NCI-H446 (cell line): ENCODE measurements at regions not wholly inside any gene's neighbourhood (a gene's known extent, or its start where the extent isn't known, plus 50 kb on each side); places are given as distances from the start of the nearest gene placed in this dataset.
A peak's percentile ranks its signal among the peaks of the same experiment; 100 is the strongest.

ENCODE experiments used
- DNase-seq, 2 experiments: peaks; one replicate each; lab custom pipeline; 2025; lab: John Stamatoyannopoulos, UW

DNA sequence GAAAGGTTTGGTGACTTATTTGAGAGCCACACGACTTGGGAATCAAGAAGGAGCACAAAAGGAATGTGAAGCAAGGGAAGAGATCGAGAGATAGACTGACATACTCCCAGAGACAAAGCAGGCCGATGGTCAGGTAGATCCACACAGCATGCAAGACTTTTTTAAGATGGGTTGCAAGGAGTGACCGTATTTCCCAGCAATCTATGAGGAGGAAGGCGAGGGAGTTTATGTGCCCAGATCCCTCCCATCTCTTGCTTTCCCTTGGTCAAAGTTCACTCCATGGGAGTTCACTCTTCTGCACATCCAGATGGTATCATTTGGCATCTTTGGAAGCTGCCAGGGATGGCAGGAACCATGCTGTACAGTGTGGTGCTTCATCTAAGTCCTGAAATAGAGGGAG is 148.9 kb downstream of the RMI1 start:
- DNase-seq, result no peak

DNA sequence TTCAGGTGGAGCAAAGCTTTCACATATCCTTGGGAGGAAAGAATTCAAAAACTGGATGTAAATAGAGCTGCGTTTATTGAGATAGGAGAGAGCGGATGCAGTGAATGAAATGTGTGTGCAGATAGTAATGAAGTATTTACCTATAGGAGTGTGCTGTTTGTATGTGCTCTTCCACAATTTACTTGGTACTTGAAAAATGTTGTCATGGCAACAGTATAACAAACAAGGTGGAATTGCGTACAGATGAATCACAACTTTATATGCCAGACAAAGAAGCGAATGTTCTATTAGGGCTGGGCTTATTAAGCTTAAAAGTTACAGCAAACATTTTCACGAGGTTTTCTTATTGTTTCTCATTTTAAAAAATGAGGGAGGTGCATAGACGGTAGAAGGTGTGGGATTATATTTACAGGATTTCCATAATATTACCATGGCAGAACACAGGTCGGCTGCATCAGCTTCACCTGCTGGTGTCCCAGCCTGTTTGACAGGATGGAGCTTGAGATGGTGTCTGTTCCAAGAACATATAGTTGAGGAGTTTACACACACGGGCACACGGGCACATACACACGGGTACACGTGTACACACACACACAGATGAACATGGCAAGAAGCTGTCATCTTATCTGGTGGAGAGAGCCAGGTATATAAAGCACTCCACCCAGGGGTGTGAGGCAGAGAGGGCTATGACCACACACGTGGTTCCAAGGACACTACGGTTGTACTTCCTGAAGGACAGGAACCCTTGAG is 155.7 kb downstream of the RMI1 start:
- no peak for DNase-seq

DNA sequence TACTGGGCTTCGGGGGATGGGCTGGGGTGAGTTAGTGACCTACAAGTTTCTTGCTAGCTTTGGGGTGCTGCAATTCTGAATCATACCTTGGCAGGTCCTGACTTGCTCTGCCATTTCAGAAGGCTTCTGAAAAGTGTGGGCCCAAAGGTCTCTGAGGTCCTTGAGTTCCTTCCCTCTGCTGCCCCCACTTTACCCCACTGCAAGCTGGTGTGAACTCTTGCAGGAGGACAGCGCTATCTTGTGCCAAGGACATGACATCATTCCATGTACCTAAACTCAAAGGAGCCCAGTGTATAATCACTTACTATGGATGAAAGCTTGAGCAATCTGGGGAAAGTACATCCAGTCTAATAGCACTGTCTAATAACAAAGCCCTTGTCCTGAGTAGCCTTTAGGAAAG is 157.4 kb downstream of the RMI1 start:
- no peak for DNase-seq

DNA sequence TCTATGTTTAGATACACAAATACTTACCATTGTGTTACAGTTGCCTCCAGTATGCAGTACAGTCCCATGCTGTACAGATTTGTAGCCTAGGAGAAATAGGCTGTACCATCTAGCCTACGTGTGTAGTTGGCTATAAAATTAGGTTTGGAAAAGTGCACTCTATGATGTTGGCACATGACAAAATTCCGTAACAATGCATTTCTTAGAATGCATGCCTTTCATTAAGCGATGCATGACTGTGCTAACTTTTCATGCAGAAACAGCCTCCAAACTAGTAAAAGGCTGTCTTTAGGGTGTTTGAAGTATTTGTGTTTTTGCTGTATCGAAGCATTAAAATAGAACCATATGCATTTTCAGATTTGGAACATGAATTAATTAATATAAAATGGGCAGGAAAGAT is 157.9 kb downstream of the RMI1 start:
- no peak for DNase-seq

DNA sequence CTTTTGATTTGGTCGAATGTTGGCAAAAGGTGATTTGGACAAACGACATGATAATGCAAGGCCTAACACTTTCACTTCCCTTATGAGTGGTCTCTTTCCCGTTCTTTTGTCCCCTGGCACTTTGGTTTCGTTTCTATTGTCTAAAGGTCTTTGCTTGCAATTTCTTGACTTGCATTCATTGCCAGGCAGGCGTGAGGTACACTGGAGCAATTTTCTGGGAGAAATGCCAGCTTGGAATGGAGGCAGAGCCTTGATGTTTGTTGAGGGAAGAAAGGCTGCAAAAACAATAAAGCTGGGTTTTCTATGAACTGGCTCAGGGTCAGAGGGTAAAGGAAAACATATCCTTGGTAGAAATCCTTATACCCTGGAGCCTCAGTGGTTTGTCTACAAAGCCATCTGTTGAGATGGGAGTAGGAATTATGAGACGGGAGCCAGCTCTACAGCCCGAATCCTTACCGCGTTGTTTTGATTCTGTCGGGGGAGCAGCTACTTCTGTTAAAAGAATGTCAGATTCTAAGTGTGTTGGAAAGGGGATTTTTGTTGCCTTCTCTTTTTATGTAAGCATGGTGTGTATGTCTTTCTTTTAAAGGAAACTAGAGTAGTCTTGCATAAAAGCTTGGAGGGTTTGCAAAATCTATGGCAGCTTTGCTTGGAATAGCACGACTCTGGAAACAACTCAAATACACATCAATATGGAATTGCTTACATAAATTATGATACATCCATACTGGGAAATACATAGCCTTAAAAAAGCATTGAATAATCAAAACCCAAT is 158.9 kb downstream of the RMI1 start:
- DNase-seq, result peak in 1 of 2 experiments; percentile 37

DNA sequence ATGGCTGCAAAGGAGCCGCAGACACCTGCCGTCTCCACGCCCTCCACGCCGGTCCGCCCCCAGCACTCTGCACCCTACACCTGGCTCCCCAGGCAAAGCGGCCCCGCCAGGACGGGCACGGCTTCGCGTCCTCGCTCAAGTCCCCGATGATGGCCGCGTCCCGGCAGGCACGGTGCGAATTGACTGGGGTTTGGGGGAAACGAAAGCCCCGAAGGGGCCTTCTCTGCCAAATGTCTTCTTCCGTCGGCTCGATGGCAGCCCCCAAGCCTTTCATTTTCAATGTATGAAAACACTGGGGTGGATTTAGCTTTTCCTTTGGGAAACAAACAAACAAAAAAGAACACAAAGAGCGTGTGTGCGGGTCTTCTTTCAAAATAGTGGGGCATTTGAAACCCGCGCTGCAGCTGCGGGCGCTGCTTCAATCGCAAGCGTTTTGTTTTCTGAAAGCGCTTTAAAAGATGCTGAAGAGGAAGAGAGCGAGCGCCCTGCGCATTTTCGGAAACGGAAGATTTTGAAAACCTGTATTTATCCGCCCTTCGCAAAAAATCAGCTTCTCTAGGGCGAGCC is 160.0 kb downstream of the RMI1 start:
- no peak for DNase-seq

DNA sequence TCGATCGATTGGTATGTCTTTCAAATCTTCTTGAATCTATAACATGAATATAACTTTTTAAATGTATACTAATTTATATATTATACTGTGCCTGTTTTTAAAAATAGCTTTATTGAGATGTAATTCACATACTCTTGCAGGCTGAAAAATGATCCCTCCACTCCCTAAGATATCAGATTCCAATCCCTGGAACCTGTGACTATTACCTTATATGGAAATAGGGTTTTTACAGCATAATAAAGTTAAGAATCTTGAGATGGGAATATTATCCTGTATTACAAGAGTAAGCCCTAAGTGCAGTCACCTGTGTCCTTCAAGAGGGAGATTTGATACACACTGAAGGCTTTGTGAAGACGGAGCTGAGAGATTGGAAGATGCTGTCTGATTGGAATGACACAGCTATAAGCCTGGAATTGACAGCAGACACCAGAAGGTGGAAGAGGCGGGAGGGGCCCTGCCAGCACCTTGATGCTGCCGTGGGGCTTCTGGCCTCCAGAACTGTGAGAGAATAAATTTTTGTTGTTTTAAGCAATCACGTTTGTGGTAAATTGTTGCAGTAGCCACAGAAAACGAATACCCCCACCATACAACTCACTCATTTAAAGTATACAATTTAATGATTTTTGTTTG is 161.3 kb downstream of the RMI1 start:
- no peak for DNase-seq

DNA sequence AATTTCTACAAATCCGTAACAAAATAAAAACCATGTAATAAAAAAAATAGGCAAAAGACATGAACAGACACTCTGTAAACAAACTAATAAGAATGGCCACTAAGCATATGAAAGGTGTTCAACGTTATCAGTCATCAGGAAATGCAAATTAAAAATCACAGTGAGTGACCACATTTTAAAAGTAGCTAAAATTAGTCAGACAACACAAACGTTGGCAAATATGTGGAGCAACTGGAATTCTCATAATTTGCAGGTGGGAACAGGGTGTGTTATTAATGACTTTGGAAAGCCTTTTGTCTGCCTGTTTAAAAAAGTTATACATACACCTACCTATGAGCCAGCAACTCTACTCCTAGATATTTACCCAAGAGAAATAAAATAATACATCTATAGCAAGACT is 164.4 kb downstream of the RMI1 start:
- no peak for DNase-seq

DNA sequence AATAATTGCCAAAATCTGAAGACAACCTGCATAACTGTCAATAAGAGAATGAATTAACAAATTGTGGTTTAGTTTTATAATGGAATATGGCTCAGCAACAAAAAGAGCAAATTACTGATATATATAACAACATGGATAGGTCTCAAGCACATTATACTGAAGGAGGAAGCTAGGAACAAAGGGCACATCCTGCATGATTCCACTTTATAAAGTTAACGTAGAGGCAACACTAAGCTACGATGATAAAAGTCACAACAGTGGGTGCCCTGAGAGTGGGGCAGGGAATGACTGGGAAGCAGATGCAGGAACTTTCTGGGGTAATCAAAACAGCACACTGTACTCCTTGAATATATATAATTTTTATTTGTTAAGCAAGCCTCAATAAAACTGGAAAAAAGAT is 165.2 kb downstream of the RMI1 start:
- DNase-seq, result no peak

DNA sequence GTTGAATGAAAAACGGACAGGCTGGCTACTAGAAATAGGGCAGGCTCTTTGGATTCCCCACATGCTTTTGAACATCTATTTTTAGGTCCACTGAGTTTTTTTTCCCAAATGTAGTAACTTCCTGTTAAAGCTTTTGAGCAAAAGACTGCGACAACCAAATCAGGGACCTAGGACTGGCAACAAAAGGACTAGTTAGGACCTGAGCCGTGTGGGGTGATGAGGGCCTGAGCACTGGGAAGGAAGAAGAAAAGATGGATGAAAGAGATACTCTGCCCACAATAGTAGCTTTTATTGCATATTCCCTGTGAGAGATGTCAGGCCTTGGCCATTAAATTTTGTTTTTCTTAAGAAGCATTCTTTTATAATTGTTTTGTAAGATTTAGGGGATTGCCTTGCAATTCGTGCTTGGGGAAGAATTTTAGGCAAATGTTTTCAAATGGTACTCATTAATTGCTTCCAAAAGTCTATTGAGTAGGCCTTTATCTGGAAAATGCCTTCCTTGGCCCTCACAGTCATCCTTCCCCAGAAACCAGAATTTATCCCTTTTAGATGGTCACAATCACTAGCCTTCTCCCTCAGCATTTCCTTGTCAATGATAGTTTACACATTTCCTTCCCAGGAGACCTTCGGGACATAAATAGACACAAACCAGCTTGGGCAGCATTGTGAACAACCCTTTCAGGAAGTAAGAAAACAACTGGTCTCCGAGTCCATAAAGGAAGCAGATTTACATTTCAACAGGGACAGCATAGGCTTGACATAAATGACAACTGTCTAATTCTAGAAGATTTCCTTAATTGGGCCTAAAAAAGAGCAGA is 166.5 kb downstream of the RMI1 start:
- no peak for DNase-seq

DNA sequence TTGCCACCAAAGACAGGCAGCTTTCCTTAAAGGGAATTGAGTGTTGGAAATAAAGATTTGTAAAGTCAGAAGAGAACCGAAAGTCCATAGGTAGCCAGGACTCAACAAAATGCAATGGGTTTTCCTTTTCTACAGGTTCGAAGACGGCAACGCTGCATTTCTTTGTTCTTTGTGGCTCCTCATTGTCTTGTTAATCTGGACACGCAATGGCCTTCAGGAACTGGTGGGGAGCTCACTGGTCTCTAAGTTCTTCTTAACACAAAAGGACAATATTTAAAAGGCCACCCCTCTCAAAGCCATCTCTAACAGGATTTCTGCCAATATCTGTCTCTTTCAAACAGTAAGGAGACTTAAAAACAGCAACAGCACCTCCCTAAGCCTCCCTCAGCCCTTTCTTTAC is 170.6 kb downstream of the RMI1 start:
- DNase-seq, result no peak

DNA sequence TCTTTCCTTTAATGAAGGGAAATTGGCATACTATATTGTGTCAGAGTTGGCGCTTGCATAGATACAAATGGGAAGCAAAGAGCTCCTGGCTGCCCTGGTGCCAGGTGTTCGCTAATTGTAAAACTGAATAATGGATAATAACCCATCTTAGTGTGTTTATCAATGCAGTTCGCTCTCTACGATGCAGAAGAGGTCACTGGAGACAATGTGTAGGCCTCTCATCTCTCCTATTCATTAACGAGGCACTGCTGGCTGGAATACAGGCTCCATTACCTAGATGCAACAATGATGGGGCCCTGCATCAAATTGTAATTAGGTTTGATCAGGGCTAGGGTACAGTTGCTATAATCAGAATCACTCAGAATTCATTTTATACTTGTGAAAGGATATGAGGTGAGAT is 171.0 kb downstream of the RMI1 start:
- no peak for DNase-seq

DNA sequence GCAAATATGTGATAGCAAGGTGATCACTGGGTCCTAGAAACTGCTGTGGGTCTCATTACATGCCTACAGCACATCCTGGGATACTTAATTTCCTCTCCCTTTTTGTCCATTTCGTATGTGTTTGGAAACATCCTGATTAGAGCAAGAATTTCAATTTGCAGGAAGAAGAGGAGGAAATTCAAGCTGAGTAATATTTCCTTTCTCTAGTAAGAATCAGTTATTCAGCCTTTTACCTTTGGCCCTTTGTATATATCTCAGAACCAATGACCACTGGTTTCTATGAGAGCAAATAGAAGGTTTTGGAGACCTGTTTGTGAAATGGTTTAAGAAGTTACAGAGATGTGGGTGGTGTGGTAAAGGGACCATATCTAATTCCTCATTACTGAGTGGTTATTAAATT is 171.6 kb downstream of the RMI1 start:
- no peak for DNase-seq

DNA sequence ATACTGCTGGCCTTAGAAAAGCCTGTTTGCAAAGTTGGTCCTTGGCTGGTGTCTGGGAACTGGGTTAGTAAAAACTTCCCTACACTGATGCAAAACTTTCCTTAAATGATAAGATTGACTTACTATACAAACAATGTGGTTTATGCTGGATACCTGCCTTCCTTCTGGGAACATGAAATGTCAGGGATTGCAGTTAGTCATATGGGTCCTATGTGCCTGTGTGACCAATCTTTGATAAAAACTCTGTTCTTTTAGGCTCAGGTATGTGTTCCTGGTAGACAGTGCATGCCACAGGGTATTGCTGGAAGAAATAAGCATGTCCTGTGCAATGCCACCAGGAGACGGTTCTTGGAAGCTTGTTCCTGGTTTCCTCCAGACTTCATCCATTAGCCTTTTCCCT is 173.3 kb downstream of the RMI1 start:
- DNase-seq, result no peak

DNA sequence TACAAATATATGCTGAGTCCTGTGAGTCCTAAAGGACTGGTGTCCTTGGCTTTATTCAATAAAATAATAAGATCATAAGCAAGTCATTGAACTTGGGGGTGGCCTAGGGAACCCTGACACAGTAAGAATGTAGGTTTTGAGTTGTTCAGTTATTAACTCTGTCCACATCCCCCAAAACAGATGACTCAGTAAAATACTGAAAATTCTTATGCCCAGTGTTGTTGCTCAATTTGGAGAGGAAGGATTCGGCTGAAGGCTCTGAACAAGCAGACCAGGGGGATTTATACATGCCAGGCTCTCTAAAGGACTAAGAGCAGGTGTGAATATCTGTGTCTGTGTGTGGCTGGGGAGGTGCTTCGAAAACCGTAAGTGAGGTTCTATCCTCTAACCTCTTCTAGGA is 173.7 kb downstream of the RMI1 start:
- DNase-seq, result no peak

DNA sequence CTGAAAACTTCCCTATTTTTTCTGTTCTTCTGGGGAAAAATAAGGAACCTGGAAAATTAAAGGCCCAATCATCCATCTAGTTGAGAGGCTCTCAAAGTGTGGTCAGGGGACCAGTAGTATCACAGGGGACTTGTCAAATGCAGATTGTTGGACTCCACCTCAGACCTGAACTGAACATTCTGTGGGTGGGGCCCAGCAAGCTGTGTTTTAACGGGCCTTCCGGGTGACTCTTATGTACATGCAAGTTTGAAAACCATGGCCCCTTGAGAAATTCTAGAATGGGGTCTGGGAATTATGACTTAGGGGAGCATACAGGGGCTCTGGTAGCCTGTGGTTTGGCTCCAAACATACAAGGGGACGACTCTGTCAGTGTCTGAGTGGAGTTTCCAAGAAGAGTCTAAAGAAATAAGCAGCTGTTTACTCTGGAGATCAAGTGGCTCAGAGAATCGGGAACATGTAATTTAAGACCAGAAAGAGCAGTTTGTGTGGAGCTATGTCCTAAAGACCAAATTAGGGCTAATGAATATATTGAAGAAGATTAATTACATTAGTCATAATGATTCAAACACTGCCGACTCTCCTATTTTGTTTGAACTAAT is 177.4 kb downstream of the SLC28A3 start:
- no peak for DNase-seq

DNA sequence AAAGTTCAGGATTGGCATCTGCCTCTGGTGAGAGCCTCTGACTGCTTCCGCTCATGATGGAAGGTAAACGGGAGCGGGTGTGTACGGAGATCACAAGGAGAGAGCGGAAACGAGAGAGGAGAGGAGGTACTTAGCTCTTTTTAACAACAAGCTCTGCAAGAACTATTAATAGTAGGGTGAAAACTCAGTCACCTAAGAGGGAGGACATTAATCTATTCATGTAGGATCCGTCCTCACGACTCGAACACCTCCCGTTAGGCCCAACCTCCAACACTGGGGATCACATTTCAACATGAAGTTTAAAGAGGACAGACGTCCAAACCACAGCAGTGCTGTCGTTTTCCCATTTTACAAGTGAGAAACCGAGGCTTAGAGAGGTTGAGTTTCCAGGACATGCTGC is 173.7 kb downstream of the SLC28A3 start:
- DNase-seq, result no peak

DNA sequence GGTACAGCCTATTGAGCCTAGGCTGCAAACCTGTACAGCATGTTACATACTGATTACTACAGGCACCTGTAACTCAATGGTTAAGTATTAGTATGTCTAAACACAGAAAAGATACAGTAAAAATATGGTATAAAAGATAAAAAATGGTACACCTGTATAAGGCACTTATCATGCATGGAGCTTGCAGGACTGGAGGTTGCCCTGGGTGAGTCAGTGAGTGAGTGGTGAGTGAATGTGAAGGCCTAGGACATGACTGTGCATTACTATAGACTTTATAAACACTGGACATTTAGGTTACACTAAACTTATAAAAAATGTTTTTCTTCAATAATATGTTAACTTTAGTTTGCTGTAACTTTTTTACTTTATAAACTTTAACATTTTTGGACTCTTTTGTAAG is 171.3 kb downstream of the SLC28A3 start:
- no peak for DNase-seq

DNA sequence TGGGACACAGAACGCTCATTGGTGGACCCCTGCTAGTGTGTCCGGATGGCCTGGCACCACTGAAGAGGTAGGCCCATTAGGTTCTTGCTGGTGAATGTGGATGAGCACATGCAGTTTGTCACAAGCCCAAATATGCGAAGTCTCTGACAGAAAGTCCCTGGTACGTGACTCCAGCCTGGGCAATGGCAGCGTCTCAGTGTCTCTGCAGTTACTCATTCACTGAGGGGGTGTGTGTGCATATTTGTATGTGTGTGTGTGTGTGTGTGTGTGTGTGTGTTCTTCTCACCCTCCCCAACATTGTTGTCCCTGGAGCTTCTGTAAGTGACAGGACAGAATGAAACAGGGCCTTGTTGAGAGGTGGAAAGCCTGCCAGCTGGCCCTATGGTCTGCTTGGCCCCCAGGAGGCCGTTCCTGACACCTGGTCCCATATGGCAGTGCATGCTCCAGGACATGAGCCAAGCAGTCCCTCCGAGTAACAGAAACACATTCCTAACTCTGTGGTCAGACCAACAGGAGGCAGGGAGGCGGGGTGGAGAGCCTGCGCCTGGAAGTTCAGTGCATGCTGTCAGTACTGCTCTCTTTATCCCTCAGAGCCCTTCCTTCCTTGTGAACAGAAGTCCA is 169.9 kb downstream of the SLC28A3 start:
- peak; percentile 12 to 70 for DNase-seq

DNA sequence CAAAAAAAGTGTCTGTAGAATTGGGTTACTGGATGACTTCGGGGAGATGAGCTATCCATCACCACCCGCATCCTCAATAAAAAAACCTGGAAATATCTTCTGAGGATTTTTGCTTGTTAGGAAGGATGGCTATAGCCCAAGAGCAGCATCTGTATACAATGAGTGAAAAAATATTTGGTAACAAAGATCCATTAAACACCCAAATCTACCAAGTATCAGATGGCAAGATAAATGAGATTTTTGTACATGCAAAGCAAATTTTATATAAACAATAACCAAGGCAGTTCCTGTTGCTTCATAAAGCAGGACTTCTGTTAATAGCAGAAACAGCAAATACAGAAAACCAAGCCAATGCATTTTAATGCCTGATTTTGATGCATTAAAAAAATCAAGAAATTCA is 166.6 kb downstream of the SLC28A3 start:
- DNase-seq, result no peak

DNA sequence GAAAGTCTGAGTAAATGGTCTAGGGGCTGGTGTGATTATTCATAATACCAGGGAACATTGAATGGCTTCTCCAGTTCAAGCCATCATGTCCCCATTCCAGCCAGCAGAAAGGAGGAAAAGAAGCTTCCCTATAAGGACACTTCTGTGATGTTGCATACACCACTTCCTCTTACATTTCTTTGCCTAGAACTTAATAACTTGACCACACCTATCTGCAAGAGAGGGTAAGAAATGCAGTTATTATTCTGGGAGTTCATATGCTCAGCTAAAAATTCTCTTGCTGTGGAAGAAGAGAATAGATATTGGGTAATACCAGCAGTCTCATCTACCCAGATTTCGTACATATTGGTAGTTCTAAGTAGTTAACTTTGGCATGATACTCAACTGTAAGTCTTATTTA is 166.1 kb downstream of the SLC28A3 start:
- no peak for DNase-seq
